HUES6 (cell line): ENCODE measurements at regions not wholly inside any gene's neighbourhood (a gene's known extent, or its start where the extent isn't known, plus 50 kb on each side); places are given as distances from the start of the nearest gene placed in this dataset.
"Not testable (repeated sequence)": the region's sequence is repeated elsewhere in the genome, so short reads cannot be mapped to it uniquely, and the experiment has no call there.

Experiments used
- H3K27ac ChIP-seq: 2 replicates; pipeline ENCODE4 v1.7.0; 2013; ENCODE audit warnings: low read depth, mild to moderate bottlenecking, low read length, inconsistent platforms
- H3K27me3 ChIP-seq: 2 replicates; pipeline ENCODE4 v1.6.1; 2013; ENCODE audit warnings: low read length; ENCODE audit not compliant: control insufficient read depth, insufficient read depth
- H3K36me3 ChIP-seq: 2 replicates; pipeline ENCODE4 v1.6.1; 2013; ENCODE audit warnings: low read length; ENCODE audit not compliant: control insufficient read depth, insufficient read depth
- H3K4me1 ChIP-seq: 2 replicates; pipeline ENCODE4 v1.6.1; 2013; ENCODE audit warnings: low read length; ENCODE audit not compliant: control insufficient read depth, insufficient read depth
- H3K4me3 ChIP-seq: 2 replicates; pipeline ENCODE4 v1.5.1; 2013; ENCODE audit warnings: low read depth, low read length
- H3K9ac ChIP-seq: one replicate; pipeline ENCODE4 v1.6.1; 2013; ENCODE audit warnings: mild to moderate bottlenecking, low read length
- H3K9me3 ChIP-seq: 2 replicates; pipeline ENCODE4 v1.6.1; 2013; ENCODE audit warnings: low read depth, low read length; ENCODE audit not compliant: control insufficient read depth, insufficient read depth

DNA sequence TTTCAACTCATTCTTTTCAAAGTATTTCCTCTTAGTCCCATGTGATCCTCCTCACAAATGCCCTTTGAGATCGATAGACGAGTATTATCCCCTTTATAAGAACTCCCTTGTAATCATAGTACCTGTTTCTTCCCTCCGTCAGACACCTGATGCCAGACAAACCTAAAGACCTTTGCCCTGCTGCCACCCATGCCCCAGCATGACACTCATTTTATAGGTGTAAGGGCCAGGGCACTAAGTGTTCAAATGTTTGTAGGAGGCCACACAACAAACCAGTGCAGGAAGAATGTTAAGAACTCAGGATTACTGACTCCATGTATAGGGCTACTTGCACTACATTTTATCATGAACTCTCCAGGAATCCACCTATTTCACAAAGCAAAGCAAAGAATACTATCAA is 115.6 kb upstream of the DIAPH2 start:
- peaks cover 7% of the 10 kb centered on the region; the same call in 1 of the 2 replicates for H3K9me3 ChIP-seq
- no peak overlapping the region for H3K27ac ChIP-seq
- no peak overlapping the region for H3K9ac ChIP-seq
- H3K27me3 ChIP-seq: no peaks in the 10 kb centered on the region
- H3K4me1 ChIP-seq: no peaks in the 10 kb centered on the region
- no peak overlapping the region for H3K4me3 ChIP-seq
- H3K36me3 ChIP-seq: no peaks in the 10 kb centered on the region

DNA sequence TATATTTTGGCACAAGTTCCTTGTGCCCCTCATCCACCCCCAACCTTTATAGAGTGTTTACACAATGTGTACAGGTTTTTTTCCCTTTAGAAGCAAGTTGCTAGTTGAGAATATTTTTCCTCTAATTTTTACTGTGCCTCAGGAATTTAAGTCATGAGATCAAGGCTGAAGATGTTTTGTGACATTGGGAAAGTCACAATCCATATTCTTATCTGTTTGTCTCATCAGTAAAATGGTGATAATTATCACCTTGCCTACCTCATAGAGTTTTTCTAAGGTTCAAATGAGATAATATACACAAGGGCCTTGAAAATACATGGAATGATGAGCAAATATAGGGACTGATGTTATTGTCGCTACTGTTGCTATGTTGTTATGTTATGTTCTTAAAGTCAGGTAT is 109.6 kb upstream of the DIAPH2 start:
- H3K4me1 ChIP-seq: no peaks in the 10 kb centered on the region
- H3K36me3 ChIP-seq: no peaks in the 10 kb centered on the region
- H3K27ac ChIP-seq: no peak overlapping the region
- H3K27me3 ChIP-seq: no peaks in the 10 kb centered on the region
- H3K9me3 ChIP-seq: peaks cover 7% of the 10 kb centered on the region; the same call in 1 of the 2 replicates
- H3K9ac ChIP-seq: no peak overlapping the region
- no peak overlapping the region for H3K4me3 ChIP-seq

DNA sequence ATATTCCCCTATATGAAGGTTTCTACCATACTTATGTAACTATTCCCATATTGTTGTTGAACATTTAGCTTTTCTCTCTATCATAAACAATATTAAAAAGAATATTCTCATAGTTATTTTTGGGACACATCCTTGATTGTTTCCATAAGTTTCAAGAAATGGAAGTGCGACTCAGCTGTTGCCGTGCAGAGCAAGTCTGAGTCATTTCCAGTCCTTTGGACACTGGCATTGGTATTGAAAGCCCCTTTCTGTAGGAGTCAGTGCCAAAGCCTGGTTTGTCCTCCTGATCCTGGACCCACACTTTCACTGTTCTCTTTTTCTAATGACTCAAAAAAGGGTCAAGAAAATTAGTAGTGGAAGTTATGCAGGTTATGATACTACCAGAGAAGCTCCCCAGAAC is 108.3 kb upstream of the DIAPH2 start:
- Histone ChIP-seq H3K36me3 (no peaks in the 10 kb centered on the region), H3K27me3 (no peaks in the 10 kb centered on the region), H3K27ac (no peak overlapping the region), H3K9ac (no peak overlapping the region), H3K4me3 (no peak overlapping the region), H3K4me1 (no peaks in the 10 kb centered on the region), H3K9me3 (no peaks in the 10 kb centered on the region)

DNA sequence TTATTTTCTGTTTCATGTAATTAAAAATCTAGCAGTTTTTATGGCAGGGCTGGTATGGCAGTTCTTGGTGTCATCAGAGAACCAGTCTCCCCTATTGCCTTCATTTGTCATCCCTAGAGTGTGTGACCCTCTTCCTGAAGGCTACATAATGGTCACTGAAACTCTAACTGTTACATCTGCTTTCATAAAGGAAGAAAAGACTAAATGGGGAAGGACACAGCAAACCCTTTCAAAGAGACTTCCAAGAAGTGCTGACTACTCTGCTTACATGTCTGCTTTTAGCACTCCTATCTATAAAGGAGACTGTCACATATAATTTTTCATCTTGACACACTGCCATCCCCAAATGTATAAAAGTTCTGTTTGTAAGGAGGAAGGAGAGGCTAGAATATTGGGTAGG is 105.9 kb upstream of the DIAPH2 start:
- Histone ChIP-seq H3K27ac (no peak overlapping the region), H3K27me3 (no peaks in the 10 kb centered on the region), H3K9ac (no peak overlapping the region), H3K4me3 (no peak overlapping the region), H3K4me1 (no peaks in the 10 kb centered on the region), H3K9me3 (no peaks in the 10 kb centered on the region), H3K36me3 (no peaks in the 10 kb centered on the region)

DNA sequence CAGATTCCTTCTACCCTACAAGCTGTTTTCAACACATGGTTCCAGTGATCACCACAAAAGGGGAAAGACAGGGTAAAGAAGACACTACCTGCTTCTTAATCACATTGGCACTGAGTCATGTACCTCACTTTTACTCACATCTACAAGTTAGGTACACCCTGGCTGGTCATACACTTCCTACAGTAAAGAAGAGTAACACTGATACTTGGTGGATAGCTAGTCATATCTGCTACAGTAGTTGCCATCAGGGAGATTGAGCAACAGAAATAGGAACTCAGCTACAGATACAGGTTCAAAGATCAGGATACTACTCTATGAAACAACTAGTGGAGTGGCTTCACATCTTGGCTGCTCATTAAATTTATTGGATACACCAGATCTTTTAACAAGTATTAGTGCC is 105.4 kb upstream of the DIAPH2 start:
- H3K4me3 ChIP-seq: no peak overlapping the region
- no peaks in the 10 kb centered on the region for H3K9me3 ChIP-seq
- no peak overlapping the region for H3K27ac ChIP-seq
- H3K4me1 ChIP-seq: no peaks in the 10 kb centered on the region
- no peak overlapping the region for H3K9ac ChIP-seq
- no peaks in the 10 kb centered on the region for H3K36me3 ChIP-seq
- H3K27me3 ChIP-seq: no peaks in the 10 kb centered on the region

DNA sequence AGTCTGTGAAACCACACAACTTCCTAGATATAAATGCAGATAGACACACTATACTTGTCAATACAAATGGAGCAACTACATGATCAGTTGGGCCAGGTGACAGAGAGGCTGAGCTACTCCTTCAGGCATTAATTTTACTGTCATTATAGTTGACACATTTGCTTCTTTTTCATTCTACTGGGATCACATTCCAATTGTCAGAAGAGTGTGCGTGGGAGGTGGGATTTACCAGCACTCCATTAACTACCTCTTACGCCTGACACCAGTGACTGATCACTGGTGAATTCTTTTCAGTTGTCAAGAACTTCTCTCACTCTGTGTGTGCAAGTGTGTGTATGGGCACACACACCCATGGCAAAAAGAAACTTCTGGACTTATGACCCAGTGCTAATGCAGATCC is 94.2 kb upstream of the DIAPH2 start:
- Histone ChIP-seq H3K36me3 (no peaks in the 10 kb centered on the region), H3K27me3 (no peaks in the 10 kb centered on the region), H3K4me1 (no peaks in the 10 kb centered on the region), H3K9me3 (no peaks in the 10 kb centered on the region), H3K9ac (no peak overlapping the region), H3K4me3 (no peak overlapping the region), H3K27ac (no peak overlapping the region)

DNA sequence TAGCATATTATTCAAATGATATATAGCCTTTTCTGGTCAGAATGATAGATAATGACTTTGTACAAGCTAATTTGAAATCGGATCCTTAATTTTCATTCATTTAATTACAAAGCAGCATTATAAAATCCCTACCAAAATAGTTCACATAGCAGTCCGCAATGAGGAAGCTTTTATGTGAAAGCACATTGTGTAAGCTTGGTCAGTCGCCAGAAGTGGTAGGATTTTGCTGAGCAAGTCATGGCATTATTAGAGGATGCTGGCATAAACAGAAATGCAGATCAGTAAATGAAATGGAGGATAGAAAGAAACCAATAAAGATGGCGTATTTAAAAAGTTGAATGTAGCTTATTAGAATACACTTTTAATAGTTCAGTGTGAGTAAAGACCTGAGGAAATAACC is 93.2 kb upstream of the DIAPH2 start:
- H3K27ac ChIP-seq: no peak overlapping the region
- no peaks in the 10 kb centered on the region for H3K27me3 ChIP-seq
- no peak overlapping the region for H3K4me3 ChIP-seq
- H3K9ac ChIP-seq: no peak overlapping the region
- no peaks in the 10 kb centered on the region for H3K4me1 ChIP-seq
- H3K36me3 ChIP-seq: no peaks in the 10 kb centered on the region
- no peaks in the 10 kb centered on the region for H3K9me3 ChIP-seq

DNA sequence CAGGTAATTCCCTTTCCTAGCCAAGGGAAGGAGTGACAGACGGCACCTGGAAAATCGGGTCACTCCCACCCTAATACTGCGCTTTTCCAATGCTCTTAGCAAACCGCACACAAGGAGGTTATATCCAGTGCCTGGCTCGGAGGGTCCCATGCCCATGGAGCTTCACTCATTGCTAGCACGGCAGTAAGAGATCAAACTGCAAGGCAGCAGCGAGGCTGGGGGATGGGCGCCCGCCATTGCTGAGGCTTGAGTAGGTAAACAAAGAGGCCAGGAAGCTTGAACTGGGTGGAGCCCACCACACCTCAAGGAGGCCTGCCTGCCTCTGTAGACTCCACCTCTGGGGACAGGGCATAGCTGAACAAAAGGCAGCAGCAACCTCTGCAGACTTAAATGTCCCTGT is 86.8 kb upstream of the DIAPH2 start:
- H3K36me3 ChIP-seq, H3K27ac ChIP-seq, H3K27me3 ChIP-seq, H3K9ac ChIP-seq, H3K9me3 ChIP-seq, H3K4me3 ChIP-seq, H3K4me1 ChIP-seq: not testable (repeated sequence)

DNA sequence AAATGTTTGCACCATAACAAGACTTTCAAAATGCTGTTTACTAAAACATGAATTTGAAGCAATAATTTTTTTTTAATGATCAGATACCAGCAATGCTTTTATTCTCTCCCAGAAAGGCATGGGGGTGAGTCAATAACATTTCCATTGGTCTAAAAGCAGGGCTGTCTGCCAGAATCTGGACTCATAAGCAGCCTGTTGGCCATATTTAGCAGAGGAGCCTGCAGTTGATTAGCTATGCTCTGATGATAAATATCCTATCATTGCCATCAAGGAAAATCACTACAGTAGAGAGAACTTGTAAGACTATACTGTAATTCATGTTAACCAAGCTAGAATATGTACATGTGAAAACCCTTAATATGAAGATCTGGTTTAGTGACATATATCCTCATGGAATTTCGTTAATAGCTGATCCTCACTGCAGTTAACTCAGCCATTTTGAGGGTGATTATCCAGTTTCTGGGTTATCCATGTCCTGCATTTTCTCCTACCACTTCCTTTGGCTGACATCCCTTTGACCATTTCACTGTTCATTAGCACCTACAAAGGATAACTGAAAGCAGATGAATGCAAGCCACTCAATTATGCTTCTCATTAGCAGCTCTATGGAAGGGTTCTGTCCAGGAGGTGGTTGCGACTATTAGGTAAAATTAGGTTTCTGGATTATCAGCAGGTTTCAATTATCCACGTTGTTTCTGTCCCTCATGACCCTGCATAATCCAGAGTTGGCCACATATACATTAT is 72.9 kb upstream of the DIAPH2 start:
- Histone ChIP-seq H3K9me3 (no peaks in the 10 kb centered on the region), H3K4me1 (peaks cover 10% of the 10 kb centered on the region), H3K4me3 (no peak overlapping the region), H3K27me3 (no peaks in the 10 kb centered on the region), H3K36me3 (no peaks in the 10 kb centered on the region), H3K9ac (no peak overlapping the region), H3K27ac (no peak overlapping the region)

DNA sequence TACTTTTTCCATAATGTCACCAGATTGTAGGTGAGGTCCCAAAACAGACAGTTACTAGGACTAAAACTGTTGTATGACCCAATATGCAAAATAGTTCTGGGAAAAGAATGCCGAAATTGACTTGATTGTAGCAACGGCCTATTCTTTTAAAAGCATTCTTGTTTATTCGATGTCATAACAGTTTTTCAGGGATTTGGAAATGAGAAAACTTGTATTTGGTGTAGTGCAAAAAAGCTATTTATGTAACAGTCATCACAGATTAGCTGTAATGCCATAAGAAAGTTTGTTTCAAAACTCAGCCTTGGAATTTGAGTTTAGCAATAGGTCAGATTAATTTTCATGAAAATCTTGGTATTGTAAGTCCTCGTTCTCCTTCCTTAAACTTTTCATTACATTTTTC is 69.2 kb upstream of the DIAPH2 start:
- no peak overlapping the region for H3K4me3 ChIP-seq

DNA sequence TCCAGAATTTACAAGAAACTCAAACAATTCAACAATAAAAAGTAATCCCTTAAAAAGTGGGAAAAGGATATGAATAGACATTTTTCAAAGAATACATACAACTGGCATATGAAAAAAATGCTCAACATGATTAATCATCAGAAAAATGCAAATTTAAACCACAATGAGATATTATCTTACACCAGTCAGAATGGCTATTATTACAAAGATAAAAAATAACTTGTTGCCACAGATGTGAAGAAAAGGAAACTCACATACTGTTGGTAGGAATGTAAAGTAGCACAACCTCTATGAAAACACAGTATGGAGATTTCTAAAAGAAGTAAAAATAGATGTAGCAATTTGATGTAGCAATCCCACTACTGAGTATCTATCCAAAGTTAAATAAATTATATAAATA is 65.1 kb upstream of the DIAPH2 start:
- H3K27ac ChIP-seq: no peak overlapping the region
- no peaks in the 10 kb centered on the region for H3K27me3 ChIP-seq
- no peaks in the 10 kb centered on the region for H3K36me3 ChIP-seq
- no peak overlapping the region for H3K9ac ChIP-seq
- no peaks in the 10 kb centered on the region for H3K9me3 ChIP-seq
- H3K4me3 ChIP-seq: no peak overlapping the region
- no peaks in the 10 kb centered on the region for H3K4me1 ChIP-seq

More for the DNA sequence above, 69.2 kb upstream of the DIAPH2 start:
- Histone ChIP-seq H3K27me3 (no peaks in the 10 kb centered on the region), H3K4me1 (peaks cover 10% of the 10 kb centered on the region), H3K27ac (no peak overlapping the region), H3K9me3 (no peaks in the 10 kb centered on the region), H3K36me3 (no peaks in the 10 kb centered on the region), H3K9ac (no peak overlapping the region)

DNA sequence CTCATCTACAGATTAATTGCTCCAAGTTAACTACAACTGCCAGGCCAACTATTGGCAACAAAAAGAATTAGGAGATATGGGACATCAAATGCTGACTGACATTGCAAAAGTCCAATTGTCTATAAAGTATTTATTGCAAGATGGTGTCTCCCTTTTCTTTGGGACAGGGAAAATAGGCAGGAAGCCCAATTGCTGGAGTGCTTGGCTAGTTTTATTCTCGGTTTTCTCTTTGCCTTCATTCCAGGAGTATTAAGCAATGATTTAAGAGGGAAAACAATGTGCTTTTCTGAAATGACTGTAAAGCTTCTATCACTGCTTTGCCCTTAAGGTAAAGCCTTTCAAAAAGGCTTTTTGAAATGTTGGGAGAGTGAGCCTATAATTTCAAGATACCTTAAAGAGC is 62.8 kb upstream of the DIAPH2 start:
- H3K9ac ChIP-seq: no peak overlapping the region
- no peaks in the 10 kb centered on the region for H3K9me3 ChIP-seq
- no peaks in the 10 kb centered on the region for H3K27me3 ChIP-seq
- H3K27ac ChIP-seq: no peak overlapping the region
- no peaks in the 10 kb centered on the region for H3K36me3 ChIP-seq
- H3K4me3 ChIP-seq: no peak overlapping the region
- H3K4me1 ChIP-seq: no peaks in the 10 kb centered on the region
